Panc1 (cell line): ENCODE measurements at regions not wholly inside any gene's neighbourhood (a gene's known extent, or its start where the extent isn't known, plus 50 kb on each side); places are given as distances from the start of the nearest gene placed in this dataset.

Experiments used
- POLR2AphosphoS5 ChIP-seq: IDR thresholded peaks from 2 replicates; pipeline ENCODE4 v1.6.1; 2012; ENCODE audit warnings: mild to moderate bottlenecking, low read depth, low read length, moderate library complexity
- TF ChIP-seq, protein P1 (sequence below): fragments of 450-650 bp; IDR thresholded peaks from 2 replicates; pipeline ENCODE4 v1.5.1; 2017; ENCODE audit warnings: mild to moderate bottlenecking

DNA sequence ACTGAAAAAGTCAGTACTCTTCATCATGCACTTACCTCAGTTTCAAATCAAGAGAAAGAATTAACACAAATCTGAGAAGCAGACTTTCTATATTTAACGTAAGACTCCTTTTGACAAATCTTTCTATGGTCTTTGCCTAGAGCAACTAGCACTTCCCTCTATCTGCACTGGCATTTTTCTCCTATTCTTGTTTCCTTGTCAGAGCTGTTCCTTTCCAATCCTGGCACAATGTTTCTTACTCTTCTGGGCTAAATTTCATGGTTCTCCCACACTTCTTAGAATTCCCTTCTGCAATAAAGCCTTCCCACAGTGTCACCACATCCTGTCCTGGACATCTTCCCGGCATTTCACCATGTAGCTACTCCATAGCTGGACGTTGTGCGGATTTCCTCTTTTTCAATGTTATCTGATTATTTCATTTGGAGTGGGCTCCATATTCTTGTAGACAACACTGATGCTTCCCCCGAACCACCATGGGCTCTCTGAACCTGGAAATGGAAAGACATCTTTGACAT, 144.7 kb upstream of the CTNNA2 start:
- TF ChIP-seq, protein P1, sequence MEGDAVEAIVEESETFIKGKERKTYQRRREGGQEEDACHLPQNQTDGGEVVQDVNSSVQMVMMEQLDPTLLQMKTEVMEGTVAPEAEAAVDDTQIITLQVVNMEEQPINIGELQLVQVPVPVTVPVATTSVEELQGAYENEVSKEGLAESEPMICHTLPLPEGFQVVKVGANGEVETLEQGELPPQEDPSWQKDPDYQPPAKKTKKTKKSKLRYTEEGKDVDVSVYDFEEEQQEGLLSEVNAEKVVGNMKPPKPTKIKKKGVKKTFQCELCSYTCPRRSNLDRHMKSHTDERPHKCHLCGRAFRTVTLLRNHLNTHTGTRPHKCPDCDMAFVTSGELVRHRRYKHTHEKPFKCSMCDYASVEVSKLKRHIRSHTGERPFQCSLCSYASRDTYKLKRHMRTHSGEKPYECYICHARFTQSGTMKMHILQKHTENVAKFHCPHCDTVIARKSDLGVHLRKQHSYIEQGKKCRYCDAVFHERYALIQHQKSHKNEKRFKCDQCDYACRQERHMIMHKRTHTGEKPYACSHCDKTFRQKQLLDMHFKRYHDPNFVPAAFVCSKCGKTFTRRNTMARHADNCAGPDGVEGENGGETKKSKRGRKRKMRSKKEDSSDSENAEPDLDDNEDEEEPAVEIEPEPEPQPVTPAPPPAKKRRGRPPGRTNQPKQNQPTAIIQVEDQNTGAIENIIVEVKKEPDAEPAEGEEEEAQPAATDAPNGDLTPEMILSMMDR = no peak
- no peak for TF ChIP-seq POLR2AphosphoS5
